ENCODE measurements at regions not wholly inside any gene's neighbourhood (a gene's known extent, or its start where the extent isn't known, plus 50 kb on each side); places are given as distances from the start of the nearest gene placed in this dataset.
A peak's percentile ranks its signal among the peaks of the same experiment; 100 is the strongest.

GRCh38 chr20:12763406-12763805 lies 245.4 kb upstream of the SPTLC3 start:
- no peak for DNase-seq

- no peak for DNase-seq
These were observed 244.7 kb upstream of the SPTLC3 start for GRCh38 chr20:12764053-12764452.

DNA sequence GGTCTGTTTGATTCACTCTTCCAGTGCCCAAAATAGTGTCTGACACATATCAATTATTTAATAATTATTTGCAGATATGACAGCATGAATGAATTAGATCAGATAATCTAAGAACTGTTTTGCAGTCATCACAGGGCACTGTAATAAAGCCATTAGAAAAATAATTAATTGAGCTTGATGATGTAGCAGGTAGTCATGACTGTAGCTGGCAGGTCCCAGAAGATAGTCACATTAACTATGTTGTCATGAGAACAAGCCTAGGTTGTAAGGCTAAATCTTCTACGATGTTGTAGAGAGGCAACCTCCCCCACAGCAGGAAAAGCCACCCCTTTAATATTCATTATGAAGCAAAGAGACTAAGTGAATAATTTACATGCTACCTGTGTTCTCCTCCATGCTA lies 243.9 kb upstream of the SPTLC3 start:
- DNase-seq: no peak

DNA sequence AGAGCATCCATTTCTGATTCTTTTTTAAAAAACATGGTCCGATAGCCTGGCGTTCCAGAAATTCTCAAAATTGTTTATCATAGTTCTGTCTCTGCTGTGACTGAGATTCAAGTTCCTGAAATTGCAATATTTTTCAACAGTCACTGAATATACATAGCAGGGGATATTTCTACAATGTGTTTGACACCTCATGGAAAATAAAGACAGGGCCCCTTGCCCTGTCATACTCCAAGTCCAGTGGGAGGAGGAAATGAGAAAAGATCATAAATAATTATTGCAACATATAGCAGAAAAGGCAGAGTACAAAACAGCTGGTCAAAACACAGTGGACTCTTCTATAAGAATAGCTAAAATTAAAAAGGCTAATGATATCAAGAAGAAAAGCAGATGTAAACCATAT lies 234.8 kb upstream of the SPTLC3 start:
- no peak for DNase-seq

DNA sequence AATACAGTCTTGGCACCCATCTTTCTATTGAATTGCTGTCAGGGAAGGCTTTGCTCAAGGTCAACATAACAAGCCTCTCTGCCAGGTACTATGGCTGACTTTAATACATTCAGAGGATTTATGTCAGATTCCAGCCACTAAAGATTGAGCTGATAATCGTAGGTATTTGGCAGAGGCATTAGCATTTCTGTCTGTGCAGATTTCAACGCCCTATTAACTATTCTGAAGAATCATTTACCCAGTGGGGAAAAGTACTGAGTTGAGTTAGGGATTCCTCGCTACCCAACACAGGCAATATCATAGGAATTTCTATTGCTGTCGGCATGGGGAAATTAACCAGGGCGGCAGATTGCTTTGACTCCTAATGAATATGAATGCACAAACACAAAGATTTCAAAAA lies 233.7 kb upstream of the SPTLC3 start:
- DNase-seq: no peak

GRCh38 chr20:12777016-12777415 lies 231.8 kb upstream of the SPTLC3 start:
- no peak for DNase-seq

DNA sequence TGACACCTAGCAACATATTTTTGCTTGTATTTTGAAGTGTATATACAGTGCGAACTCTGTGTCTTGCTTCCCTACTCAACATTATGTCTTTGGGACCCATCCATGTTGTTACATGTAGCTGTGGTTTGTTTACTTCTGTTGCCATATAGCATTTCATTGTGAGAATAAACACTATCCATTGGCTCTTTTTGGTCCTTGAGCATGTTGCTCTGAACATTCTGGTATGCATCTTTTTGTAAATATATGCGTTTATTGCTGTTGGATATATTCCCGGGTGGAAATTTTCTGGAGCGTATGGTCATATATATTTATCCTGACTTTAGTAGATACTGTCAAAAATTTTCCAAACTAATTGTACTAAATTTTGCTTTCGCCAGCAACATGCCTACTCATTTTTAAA lies 222.5 kb upstream of the SPTLC3 start:
- no peak for DNase-seq

DNA sequence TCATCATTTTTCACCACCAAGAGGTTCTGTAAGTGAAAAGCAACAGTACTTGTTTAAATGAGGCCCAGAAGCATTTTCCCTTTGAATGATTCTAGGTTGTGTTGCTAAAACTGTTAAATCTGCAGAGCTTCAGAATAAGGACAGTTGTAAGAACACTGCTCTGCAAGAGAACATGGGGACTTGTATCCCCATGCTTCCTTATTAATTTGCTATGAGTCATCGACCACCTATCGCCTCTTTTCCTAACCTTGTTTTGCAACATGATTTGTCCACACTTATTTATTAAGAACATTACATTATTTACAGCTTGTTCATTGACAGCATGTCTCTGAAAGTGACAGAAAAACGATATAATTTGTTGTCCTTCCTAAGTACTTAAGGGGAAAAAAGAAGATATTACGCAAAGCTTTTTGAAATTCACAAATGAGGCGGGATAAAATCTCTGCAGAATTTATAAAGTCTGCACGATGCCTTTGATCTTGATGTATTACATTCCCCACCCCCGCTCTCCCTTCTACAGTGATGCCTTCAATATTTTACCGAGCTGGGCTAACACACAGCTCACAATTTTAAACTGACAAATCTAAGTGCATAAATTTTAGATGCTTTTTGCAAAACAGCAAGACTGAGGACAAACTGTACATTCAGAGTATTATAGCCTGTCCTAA lies 220.0 kb upstream of the SPTLC3 start:
- DNase-seq: no peak

GRCh38 chr20:12790859-12791258 lies 217.9 kb upstream of the SPTLC3 start:
- DNase-seq: no peak

DNA sequence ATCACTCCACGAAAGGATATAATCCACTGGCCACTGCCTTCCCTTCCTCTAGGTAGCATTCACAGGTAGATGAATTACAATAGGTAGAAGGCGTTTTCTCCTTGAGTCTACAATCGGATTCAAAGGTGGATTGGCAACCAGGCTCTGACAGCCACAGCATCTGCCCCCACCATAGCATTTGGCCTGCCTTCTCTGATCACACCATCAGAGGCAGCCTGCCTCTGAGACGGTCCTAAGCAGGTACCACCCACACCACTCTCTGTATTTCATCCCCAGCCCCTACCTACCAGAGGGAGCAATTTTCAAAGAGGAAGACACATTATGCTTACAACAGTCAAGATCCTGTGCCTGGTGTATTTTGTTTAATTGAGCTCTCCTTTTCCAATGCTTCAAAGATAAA lies 210.5 kb upstream of the SPTLC3 start:
- no peak for DNase-seq

DNA sequence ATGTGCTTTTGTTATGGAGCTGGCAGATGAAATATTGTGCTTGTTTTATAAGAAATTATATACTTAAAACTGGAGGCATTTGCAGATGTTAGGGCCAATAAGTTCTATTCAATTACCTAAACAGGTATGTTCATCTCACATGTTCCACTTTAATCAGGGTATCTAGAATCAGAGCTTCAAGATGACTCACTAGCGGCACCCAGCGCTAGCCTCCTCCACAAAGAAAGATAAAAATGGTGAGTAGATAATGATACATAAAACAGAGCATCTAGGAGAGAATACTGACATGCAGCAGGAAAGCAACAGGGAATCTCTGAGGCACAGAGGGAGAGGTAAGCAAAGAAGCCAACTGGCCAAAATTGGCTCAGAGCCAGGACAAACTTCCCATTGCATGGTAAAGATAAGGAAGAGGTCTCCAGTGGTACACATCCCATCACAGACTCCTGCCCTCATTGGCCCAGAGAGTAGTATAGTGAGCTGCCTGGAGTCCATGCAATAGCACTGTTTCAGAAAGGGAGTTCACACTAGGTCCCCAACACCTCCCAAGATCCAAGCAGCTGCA lies 200.7 kb upstream of the SPTLC3 start:
- no peak for DNase-seq

- no peak for DNase-seq
These were observed 193.5 kb upstream of the SPTLC3 start for GRCh38 chr20:12815231-12815768.

DNA sequence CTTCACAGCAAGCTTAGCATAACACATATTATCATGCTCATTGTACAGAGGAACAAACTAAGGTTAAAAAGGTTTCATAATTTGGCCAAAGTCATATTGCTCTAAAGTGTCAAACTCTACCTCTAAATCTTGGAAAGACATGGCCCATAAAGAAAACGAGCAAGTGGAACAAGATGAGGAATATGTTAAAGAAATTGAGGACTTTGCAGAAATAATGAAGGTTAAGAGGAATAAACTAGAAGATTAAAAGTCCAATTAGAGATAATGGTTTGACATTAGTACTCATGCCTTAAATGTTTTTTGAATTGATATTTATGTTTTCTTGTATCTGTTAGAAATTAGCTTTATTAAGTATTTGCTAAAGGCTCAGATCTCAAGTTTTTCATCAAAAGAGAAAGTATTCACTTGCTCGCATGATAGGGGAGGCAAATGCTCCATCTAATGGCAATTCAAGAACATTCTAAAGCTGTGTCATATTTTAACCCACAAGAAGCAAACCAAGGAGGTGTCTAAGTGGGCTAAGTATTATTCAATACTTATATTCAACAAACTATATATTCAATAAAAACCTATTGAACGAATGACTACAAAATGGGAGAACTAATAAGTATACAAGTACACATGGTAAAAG lies 192.9 kb upstream of the SPTLC3 start:
- no peak for DNase-seq

DNA sequence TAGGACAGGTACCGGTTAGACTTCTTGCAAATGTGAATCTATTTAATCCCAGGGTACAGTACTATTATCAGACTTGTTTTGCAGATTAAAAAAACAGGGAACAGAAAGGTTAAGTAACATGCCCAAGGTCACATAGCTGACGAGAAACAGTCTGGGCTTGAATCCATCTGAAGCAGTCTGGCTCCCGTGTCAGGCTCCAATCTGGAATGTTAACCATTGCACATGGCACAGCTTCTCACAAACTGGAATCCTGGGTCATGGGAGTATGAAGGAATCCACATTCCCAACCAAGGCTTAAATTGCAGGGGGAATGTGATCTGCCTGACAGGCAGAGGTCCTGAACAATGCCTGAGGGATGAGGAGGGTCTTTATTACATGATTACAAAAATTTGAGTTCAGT lies 187.5 kb upstream of the SPTLC3 start:
- DNase-seq: no peak

- DNase-seq: no peak
These were observed 185.0 kb upstream of the SPTLC3 start for GRCh38 chr20:12823734-12824133.

DNA sequence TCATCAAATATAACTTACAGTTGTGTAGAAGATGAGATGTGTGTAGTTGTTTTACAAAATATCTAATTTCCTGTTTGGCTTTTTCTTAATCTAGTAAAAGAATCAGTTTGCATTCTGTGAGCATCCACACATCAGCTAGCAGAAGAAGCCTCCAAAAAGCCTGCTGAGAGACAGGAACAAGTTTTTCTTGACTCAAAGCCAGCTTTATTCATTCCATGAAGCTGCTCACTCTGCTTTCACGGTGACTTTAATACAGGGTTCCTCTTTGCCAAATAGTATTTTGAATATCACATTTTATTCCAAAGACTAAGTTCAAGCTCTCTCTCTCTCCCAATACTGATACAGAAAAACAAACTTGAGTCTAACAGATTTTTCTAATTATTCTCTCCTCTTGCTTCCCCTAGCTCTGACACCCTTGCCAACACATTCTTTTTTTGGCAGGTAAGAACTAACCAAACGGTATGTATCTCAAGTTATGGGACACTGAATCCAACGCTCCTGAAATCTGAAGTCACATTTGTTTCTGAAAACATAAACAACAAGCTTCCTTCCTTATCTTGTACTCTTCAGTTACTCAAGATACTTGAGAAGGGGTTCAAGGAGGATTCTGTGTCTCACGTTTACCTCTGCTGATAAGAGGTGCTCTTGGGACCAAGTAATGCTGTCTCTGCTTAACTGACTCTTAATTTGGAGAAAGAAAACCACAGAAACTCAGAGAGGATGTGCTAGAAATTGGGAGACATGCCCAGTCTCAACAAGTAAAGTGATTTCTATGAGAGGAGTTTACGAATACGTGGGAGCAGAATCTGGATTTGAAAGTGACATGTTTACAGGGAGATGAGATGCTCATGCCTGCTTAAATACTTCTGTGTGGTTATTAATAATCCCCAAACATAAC lies 184.2 kb upstream of the SPTLC3 start:
- peak in 1 of 2 experiments; percentile 6 for DNase-seq

DNA sequence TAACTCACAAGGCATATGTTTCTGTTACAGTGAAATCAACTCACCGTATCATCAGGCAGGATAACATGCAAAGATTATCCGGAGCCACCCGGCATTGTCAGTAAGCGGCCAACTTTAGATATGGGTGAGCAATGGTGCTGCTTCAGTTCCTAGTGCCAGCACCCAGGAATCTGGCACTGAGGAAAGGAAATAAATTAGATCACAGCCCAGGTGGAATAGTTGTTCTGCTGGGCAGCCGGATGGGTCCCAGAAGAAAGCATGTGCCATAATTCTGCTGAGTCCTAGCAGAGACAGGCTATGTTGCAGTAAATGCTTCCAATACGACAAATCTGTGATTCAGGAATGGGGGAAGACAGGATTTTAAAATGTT lies 183.6 kb upstream of the SPTLC3 start:
- DNase-seq: no peak

DNA sequence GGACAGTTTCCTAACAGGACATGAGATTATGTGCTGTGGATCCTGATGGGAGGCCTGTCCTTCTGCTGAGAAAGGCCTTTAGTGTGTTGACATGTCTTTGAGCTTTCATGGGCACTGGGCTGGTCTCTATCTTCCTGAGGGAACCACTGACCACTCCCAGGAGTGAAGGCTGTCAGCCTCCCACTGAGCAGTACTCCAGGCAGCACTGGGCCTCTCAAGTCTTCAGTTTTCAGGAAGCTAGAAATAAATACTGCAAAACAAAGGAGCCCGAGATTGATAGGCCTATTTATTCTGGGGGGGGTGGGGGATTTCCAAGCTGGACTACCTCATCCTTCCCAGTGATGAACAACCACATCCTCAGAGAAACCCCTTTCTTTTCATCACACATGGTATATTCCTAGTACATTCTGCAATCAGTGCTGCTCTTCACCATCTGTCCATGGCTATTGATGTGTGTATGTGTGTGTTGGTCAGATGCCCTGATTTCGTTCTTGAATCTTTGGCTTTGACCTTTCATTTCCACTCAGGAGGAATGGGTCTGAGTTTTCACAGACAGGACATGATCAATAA lies 180.9 kb upstream of the SPTLC3 start:
- no peak for DNase-seq

DNA sequence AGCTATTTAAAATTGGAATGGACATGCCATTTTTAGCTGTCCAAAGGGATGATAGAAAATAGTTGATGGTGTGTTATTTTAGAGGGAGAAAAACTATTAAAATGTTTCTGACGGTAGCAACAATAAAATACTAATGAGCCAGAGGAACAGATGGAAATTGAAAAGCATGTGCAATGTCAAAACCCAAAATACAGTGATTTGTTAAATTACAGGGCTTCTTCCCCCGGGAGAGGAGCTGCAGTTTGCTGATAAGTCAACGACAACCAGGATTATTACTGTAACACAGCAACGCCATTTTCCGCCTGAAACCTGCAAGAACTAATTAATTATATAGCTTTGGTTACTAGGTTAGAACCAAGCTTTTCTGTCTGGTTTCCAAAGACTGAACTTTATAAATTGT lies 179.6 kb upstream of the SPTLC3 start:
- no peak for DNase-seq

DNA sequence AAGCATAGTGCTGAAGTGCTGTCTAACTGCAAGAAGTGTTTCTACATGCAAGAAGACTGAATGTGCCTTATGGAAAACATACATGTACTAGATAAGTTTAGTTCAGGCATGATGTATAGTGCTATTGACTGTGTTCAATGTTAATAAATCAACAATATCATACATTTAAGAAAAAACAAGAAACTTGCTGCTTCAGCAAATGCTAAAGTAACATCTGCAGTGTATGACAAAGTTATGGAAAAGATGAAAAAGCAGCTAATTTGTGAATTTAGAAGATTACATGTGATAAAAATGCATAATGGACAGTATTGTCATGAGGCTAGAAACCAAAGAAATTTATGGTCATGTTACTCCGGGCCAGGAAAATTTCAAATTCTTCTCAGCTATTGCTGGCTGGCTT lies 174.9 kb upstream of the SPTLC3 start:
- no peak for DNase-seq

- no peak for DNase-seq
These were observed 172.8 kb upstream of the SPTLC3 start for GRCh38 chr20:12835999-12836398.

DNA sequence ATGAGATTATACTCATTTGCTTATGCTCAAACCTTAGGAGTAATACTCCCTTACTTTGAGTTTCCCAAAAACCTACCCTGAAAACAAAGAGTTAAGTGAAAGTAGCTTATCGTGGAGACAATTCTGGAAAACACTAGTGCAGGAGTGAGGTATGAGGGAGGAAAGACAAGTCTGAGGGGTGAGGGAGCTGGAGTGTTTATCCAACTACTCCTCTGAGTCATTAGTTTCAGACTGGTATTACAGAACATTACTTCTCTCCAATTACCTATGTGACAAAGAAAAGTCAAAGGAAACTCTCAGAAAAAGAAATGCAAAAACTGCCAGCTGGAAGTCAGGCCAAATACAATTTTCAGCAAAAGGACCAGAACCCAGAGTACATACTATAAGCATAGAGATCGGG lies 171.1 kb upstream of the SPTLC3 start:
- DNase-seq: no peak

GRCh38 chr20:12838261-12838866 lies 170.4 kb upstream of the SPTLC3 start:
- no peak for DNase-seq
